Neuronal stem cell (in vitro differentiated cells): ENCODE measurements at regions not wholly inside any gene's neighbourhood (a gene's known extent, or its start where the extent isn't known, plus 50 kb on each side); places are given as distances from the start of the nearest gene placed in this dataset.

Experiments used
- DNase-seq: peaks from one replicate; pipeline ENCODE4 v3.0.0-alpha.2; 2013; ENCODE audit warnings: low spot score
- H2AFZ ChIP-seq: one replicate; pipeline ENCODE4 v1.6.1; 2013; ENCODE audit warnings: mild to moderate bottlenecking, low read length, inconsistent platforms
- H2AK5ac ChIP-seq: 2 replicates; pipeline ENCODE4 v1.6.1; 2013; ENCODE audit warnings: low read depth, mild to moderate bottlenecking, inconsistent platforms, low read length, moderate library complexity, mixed read lengths
- H2BK120ac ChIP-seq: 2 replicates; pipeline ENCODE4 v1.6.1; 2013; ENCODE audit warnings: low read depth, mild to moderate bottlenecking, inconsistent platforms, low read length, moderate library complexity, mixed read lengths
- H2BK12ac ChIP-seq: one replicate; pipeline ENCODE4 v1.6.1; 2013; ENCODE audit warnings: low read length, inconsistent platforms
- H2BK15ac ChIP-seq: 2 replicates; pipeline ENCODE4 v1.6.1; 2013; ENCODE audit warnings: mild to moderate bottlenecking, low read length, inconsistent platforms, mixed read lengths
- H2BK5ac ChIP-seq: one replicate; pipeline ENCODE4 v1.6.1; 2013; ENCODE audit warnings: inconsistent platforms, mild to moderate bottlenecking, low read length, moderate library complexity
- H3K14ac ChIP-seq: one replicate; pipeline ENCODE4 v1.6.1; 2013; ENCODE audit warnings: low read length, inconsistent platforms
- H3K18ac ChIP-seq: 2 replicates; pipeline ENCODE4 v1.6.1; 2013; ENCODE audit warnings: low read length, inconsistent platforms
- H3K23ac ChIP-seq: 2 replicates; pipeline ENCODE4 v1.6.1; 2013; ENCODE audit warnings: low read depth, mild to moderate bottlenecking, mixed read lengths, low read length, inconsistent platforms; ENCODE audit not compliant: poor library complexity
- H3K27ac ChIP-seq: replicated peaks from 3 replicates; pipeline ENCODE4 v1.5.1; 2013; ENCODE audit warnings: low read length, inconsistent platforms
- H3K27me3 ChIP-seq, 3 experiments: 2 replicates each; pipeline ENCODE4 v1.6.1; 2013; ENCODE audit warnings: low read length in 3 of 3, mild to moderate bottlenecking in 2 of 3, inconsistent platforms in 1 of 3, low read depth in 1 of 3, mixed read lengths in 1 of 3, moderate library complexity in 1 of 3; ENCODE audit not compliant: control insufficient read depth in 3 of 3, insufficient read depth in 3 of 3
- H3K36me3 ChIP-seq, 2 donors: replicated peaks in 1 of 2; 2 replicates each; pipeline ENCODE4 v1.6.1; 2013; ENCODE audit warnings: low read length in 2 of 2; ENCODE audit not compliant: control insufficient read depth in 2 of 2, insufficient read depth in 2 of 2
- H3K4ac ChIP-seq: 2 replicates; pipeline ENCODE4 v1.6.1; 2013; ENCODE audit warnings: inconsistent platforms, mild to moderate bottlenecking, low read length, moderate library complexity
- H3K4me1 ChIP-seq, 2 donors: 1 replicate in 1 of 2; 2 replicates in 1 of 2; pipeline ENCODE4 v1.6.1; 2013; ENCODE audit warnings: low read length in 2 of 2, low read depth in 1 of 2; ENCODE audit not compliant: control insufficient read depth in 2 of 2, insufficient read depth in 1 of 2
- H3K4me2 ChIP-seq: one replicate; pipeline ENCODE4 v1.6.1; 2013; ENCODE audit warnings: mild to moderate bottlenecking, low read length, inconsistent platforms; ENCODE audit not compliant: insufficient read depth, poor library complexity, severe bottlenecking
- H3K4me3 ChIP-seq, 2 donors: 2 replicates each; pipeline ENCODE4 v1.5.1; 2013; ENCODE audit warnings: low read length in 2 of 2, mild to moderate bottlenecking in 2 of 2, inconsistent platforms in 1 of 2, moderate library complexity in 1 of 2
- H3K79me1 ChIP-seq: one replicate; pipeline ENCODE4 v1.6.1; 2013; ENCODE audit warnings: low read depth, mild to moderate bottlenecking, inconsistent platforms, low read length, moderate library complexity
- H3K9ac ChIP-seq: one replicate; pipeline ENCODE4 v1.6.1; 2013; ENCODE audit warnings: mild to moderate bottlenecking, low read depth, low read length, inconsistent platforms; ENCODE audit not compliant: poor library complexity
- H3K9me3 ChIP-seq, 2 donors: replicated peaks in 1 of 2; 2 replicates each; pipeline versions ENCODE3 to v1.6.1; 2013; ENCODE audit warnings: low read length in 2 of 2, mild to moderate bottlenecking in 2 of 2, inconsistent platforms in 1 of 2, low read depth in 1 of 2, mixed read lengths in 1 of 2, moderate library complexity in 1 of 2; ENCODE audit not compliant: control insufficient read depth in 2 of 2, insufficient read depth in 1 of 2
- H4K8ac ChIP-seq: one replicate; pipeline ENCODE4 v1.6.1; 2013; ENCODE audit warnings: low read depth, mild to moderate bottlenecking, inconsistent platforms, low read length, moderate library complexity
- H4K91ac ChIP-seq: one replicate; pipeline ENCODE4 v1.6.1; 2013; ENCODE audit warnings: low read length, low read depth, mild to moderate bottlenecking, inconsistent platforms; ENCODE audit not compliant: poor library complexity
- WGBS, 2 donors: extraction: QIAGEN DNeasy Blood & Tissue Kit; methylation state at CpG; one replicate each; pipeline ENCODE4 v1.1.7; 2013; ENCODE audit warnings: missing lambda C conversion rate in 2 of 2, mixed read lengths in 1 of 2; ENCODE audit not compliant: insufficient read length in 2 of 2, insufficient replicate concordance in 1 of 2; ENCODE audit errors: extremely low coverage in 2 of 2; 5-methylcytosine and 5-hydroxymethylcytosine counted together

- Histone ChIP-seq H2BK12ac (no peak overlapping the region), H3K4ac (no peak overlapping the region), H3K4me2 (no peak overlapping the region), H3K9me3 (no peaks in the 10 kb centered on the region), H3K9ac (no peak overlapping the region), H2BK120ac (no peak overlapping the region), H3K27ac (no peak overlapping the region), H3K23ac (no peak overlapping the region), H4K91ac (no peak overlapping the region), H3K79me1 (no peaks in the 10 kb centered on the region), H3K36me3 (no peaks in the 10 kb centered on the region), H2AFZ (no peak overlapping the region), H2BK15ac (no peak overlapping the region), H3K4me3 (no peak overlapping the region), H3K4me1 (no peaks in the 10 kb centered on the region), H2BK5ac (no peak overlapping the region), H3K27me3 (no peaks in the 10 kb centered on the region), H2AK5ac (peak overlapping the region; percentile 9), H3K14ac (no peak overlapping the region), H4K8ac (no peak overlapping the region), H3K18ac (peak overlapping the region; percentile 68)
- WGBS, 2 donors = no CpG with 5 or more reads among the region's 3 CpGs
- no peak for DNase-seq
Observed at GRCh38 chr2:236943841-236944513, 141.7 kb upstream of the COPS8 start.

- Histone ChIP-seq H3K4me1 (peaks cover 0 to under 1% of the 10 kb centered on the region in 2 donors), H2BK15ac (no peak overlapping the region), H3K27ac (no peak overlapping the region), H3K4me3 (no peak overlapping the region), H2AK5ac (peak overlapping the region; percentile 9), H3K23ac (no peak overlapping the region), H3K9ac (no peak overlapping the region), H2BK12ac (no peak overlapping the region), H2AFZ (no peak overlapping the region), H2BK120ac (no peak overlapping the region), H3K14ac (no peak overlapping the region), H4K8ac (no peak overlapping the region), H4K91ac (no peak overlapping the region), H3K36me3 (no peaks in the 10 kb centered on the region), H3K4ac (no peak overlapping the region), H3K4me2 (no peak overlapping the region), H3K79me1 (no peaks in the 10 kb centered on the region), H3K9me3 (no peaks in the 10 kb centered on the region), H2BK5ac (no peak overlapping the region), H3K27me3 (no peaks in the 10 kb centered on the region), H3K18ac (no peak overlapping the region)
- no peak for DNase-seq
- WGBS, 2 donors = no CpG with 5 or more reads among the region's 7 CpGs
Observed at GRCh38 chr2:236944561-236944960, 141.1 kb upstream of the COPS8 start.

- no peaks in the 10 kb centered on the region for H3K79me1 ChIP-seq
- H3K9me3 ChIP-seq = no peaks in the 10 kb centered on the region
- H3K4me2 ChIP-seq = no peak overlapping the region
- H2BK120ac ChIP-seq = no peak overlapping the region
- H3K4me1 ChIP-seq = peaks cover 0 to 2% of the 10 kb centered on the region in 2 donors
- no peak overlapping the region for H2BK5ac ChIP-seq
- H3K4ac ChIP-seq = no peak overlapping the region
- H3K36me3 ChIP-seq = no peaks in the 10 kb centered on the region
- no peak overlapping the region for H2BK12ac ChIP-seq
- H3K27me3 ChIP-seq = no peaks in the 10 kb centered on the region
- no peak overlapping the region for H4K8ac ChIP-seq
- H3K9ac ChIP-seq = no peak overlapping the region
- H3K18ac ChIP-seq = no peak overlapping the region
- WGBS, 2 donors = no CpG with 5 or more reads among the region's 6 CpGs
- DNase-seq = no peak
- no peak overlapping the region for H2AK5ac ChIP-seq
- no peak overlapping the region for H3K4me3 ChIP-seq
- H3K14ac ChIP-seq = no peak overlapping the region
- no peak overlapping the region for H2BK15ac ChIP-seq
- H3K27ac ChIP-seq = no peak overlapping the region
- no peak overlapping the region for H3K23ac ChIP-seq
- no peak overlapping the region for H2AFZ ChIP-seq
- no peak overlapping the region for H4K91ac ChIP-seq
Observed at GRCh38 chr2:236945431-236946016, 140.2 kb upstream of the COPS8 start.

GRCh38 chr2:236946871-236947270 is 138.8 kb upstream of the COPS8 start:
- no peak overlapping the region for H3K23ac ChIP-seq
- H3K79me1 ChIP-seq = no peaks in the 10 kb centered on the region
- H2AK5ac ChIP-seq = no peak overlapping the region
- no peak overlapping the region for H3K18ac ChIP-seq
- no peak overlapping the region for H2BK120ac ChIP-seq
- no peak overlapping the region for H3K9ac ChIP-seq
- no peak for DNase-seq
- no peak overlapping the region for H3K27ac ChIP-seq
- no peak overlapping the region for H2AFZ ChIP-seq
- no peaks in the 10 kb centered on the region for H3K27me3 ChIP-seq
- H4K8ac ChIP-seq = no peak overlapping the region
- H3K4ac ChIP-seq = no peak overlapping the region
- H4K91ac ChIP-seq = no peak overlapping the region
- H3K36me3 ChIP-seq = no peaks in the 10 kb centered on the region
- H3K4me1 ChIP-seq = peaks cover 0 to 2% of the 10 kb centered on the region in 2 donors
- H2BK12ac ChIP-seq = no peak overlapping the region
- H3K14ac ChIP-seq = no peak overlapping the region
- no peak overlapping the region for H2BK5ac ChIP-seq
- no CpG with 5 or more reads among the region's 4 CpGs for WGBS, 2 donors
- no peak overlapping the region for H2BK15ac ChIP-seq
- H3K4me2 ChIP-seq = no peak overlapping the region
- peaks cover under 1 to 7% of the 10 kb centered on the region in 2 donors for H3K9me3 ChIP-seq
- H3K4me3 ChIP-seq = no peak overlapping the region
